SW 1271 (cell line): ENCODE measurements at regions not wholly inside any gene's neighbourhood (a gene's known extent, or its start where the extent isn't known, plus 50 kb on each side); places are given as distances from the start of the nearest gene placed in this dataset.

Experiments
- DNase-seq, 2 experiments: peaks; one replicate each; lab custom pipeline; 2025; lab: John Stamatoyannopoulos, UW

DNA sequence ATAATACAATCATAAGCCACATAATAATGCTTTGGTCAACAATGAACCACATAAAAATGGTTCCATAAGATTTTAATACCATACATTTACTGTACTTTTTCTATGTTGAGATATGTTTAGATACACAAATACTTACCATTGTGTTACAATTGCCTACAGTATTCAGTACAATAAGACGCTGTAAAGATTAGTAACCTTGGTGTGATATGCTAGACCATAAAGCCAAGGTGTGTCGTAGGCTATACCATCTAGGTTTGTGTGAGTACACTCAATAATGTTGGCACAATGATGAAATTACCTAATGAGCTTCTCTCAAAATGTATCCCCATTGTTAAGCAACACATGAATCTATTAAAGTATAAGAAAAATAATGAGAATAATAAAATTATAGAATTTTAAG, 662.3 kb downstream of the SATB2 start:
- no peak for DNase-seq

DNA sequence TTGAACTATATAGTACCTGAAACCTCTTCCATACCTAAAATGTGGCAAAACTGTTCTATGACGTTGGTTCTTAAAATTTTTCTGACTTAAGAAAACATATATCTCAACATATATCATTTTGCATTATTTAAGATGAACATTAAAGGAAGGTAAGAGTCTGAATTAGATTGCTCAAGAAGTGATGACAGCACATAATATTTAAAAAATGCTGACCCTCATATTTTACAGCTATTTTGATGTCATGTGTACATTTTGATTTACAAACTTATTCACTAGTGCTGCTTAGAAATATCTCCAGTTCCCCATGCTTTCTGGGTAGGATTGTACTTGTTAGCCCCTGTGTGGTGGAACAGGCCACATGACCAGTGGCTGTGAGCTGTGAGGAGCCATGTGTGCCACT, 666.1 kb downstream of the SATB2 start:
- no peak for DNase-seq

DNA sequence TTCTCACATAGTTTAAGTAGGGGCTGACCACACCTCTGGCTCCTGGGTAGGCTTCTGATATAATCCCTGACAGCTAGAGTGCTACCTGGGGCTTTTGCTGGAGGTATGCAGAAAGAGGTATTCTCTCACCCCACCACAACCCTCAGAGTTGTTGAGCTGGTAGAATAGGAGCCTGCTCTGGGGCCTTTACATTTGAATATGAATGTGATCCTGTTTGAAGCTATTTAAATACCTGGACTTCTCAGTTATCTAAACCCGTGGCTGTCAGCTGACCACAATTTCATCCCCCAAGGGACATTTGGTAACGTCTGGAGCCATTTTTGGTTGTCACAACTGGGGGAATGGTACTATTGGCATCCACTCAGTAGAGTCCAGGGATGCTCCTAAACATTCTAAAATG, 669.1 kb downstream of the SATB2 start:
- DNase-seq = no peak

DNA sequence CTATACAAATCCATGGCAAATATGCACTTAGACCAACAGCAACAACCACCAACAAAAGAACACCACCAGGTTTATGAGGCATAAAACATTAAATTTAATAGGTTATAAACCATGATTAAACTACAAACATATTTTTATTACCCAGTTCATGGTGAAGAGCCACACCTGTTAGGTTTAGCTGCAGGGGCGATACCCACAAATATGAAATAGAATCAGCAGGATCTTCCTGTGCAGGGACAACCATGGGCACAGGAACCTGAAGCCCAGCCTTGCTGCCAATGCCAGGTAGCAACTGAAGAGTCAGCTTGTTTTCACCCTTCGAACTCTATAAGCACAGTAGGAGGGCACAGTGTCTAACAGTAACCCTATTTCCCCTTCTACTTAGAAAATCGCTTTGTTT, 675.0 kb downstream of the SATB2 start:
- DNase-seq = no peak

DNA sequence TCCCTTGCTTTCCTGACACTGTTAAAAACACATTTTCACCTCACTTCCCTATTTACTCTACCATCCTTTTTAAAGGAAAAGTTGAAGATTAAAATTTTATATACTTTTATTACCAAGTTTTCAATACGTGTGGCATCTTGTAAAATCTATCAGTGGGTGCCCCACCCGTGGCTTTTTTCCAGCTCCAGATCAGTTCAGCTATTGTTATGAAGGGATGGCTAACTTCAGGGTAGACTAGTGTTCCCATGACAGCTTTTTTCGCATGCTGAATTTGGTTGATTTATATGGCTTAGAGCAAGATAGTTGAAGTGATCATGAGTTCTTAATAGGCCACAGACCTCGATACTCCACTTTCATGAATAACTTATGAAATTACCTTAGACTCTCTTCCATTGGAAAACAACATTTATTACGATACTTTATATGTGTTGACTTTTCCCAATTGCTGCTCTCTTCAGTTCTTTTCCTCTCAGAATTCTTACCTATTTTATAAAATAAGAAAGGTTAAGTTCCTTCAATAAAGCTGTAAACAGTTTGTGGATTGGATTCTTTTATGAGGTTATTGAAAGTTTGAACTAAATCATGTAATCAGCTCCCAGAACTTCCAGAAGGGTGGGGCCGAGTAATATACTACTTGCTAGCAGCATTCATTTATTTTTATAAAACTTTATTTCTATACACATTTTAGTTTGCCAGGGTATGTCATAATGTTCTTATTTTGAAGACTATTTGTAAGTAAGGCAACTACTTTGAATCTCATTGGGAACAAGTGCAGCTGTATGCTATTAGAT, 680.9 kb downstream of the SATB2 start:
- DNase-seq = no peak

DNA sequence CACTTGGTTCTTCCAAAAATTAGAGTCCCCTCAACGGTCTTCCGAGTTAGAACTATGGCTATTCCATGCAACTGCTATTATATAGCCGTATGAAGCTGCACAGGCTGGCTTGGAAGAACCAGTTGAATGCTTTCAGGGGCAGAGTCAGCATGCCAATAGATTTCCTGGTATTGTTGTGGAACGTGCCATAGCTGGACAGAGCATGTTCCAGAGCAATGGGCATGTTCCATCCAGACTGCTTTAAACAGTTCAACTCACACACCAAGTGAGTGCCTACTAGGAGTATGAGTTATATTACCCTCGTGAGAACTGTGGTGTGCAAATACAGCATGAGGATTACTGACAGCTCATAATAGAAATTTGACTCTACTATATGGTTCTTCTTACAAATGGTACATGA, 682.0 kb downstream of the SATB2 start:
- DNase-seq = no peak

DNA sequence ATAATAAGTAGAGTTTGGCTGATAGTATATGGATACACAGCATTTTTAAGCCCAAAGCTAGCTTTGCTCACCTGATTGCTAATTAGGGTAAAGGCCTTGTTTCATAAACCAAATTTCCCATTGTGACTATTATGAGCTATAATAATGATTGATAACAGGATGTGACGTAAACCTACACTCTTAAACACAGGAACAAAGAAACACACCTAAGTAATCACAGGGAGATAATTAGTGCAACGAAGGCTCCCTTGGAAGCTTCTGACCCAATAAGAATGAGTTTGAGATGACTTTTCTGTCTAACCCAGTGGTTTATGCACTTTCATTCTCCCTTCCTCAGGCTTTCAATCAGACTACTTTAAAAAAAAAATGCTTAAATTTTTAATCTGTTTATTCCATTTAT, 683.2 kb downstream of the SATB2 start:
- DNase-seq = no peak

DNA sequence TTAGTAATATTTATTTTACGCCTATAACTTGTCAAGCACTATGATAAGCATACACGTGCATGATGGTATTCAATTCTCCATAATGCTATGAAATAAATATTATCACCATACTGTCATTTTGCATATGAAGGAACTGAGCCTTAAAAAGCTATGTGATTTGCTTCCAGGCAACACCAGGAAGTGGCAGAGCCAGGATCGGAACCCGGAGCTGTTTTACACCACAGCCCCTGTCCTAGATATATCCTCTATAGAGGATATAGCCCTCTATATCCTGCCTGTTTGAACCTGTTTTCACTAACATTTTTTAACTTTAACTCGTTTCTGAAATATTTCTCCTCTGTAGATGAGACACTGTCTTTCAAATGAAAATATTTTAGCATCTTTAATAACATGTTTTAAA, 690.0 kb downstream of the SATB2 start:
- no peak for DNase-seq

DNA sequence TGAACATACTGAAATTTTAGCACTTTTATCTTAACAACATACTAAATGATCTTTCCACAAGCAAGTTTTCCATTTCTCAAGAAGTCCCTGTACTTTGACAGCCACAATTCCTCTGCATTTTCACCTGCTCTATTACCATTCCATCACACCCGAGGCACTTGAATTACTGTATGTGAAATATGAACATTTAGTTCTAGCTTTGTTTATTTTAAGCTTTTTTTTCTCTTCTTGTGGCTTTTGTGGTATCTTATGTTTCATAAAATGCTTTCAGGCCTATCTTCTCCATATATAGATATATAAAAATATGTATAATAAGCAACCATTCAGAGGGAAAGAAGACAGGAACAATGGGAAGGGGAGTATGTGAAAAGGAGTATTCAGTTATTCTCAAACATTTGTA, 693.9 kb downstream of the SATB2 start:
- DNase-seq = no peak

DNA sequence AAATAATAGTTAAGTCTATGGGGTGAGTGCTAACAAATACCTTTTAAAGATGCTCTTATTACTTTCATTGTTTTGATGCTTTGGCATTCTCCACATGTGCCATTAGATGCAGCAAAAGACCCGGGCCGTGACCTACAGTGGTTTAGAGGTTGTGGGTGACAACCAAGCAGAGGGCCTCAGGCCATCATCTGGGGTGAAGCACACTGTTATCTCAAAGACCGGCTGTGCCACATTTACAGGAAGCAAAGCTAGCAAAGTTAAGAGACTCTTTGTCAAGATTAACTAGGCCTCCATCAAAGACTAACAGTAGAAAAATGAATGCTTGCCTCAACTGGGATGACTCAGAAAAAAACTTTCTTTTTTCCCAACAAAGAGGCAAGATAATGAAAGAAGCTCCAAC, 695.3 kb downstream of the SATB2 start:
- no peak for DNase-seq

DNA sequence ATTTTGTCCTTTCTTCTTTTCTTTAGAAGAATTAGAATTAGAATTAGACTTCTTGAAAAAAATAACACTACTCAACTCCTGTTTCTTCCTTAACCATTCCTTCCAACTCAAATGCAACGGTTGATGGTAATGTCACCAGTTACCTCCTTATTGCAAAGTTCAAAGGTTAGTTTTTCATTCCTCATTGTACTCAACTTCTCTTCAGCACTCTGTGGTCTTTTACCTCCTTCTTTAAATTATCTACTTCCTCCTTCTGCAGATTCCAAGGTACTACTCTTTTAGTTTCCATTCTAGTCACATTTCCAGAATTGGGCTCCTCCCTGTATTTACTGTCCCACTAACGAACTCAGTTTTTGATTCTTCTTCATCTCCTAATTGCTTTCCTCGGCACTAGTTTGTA, 700.7 kb downstream of the SATB2 start:
- DNase-seq = no peak

DNA sequence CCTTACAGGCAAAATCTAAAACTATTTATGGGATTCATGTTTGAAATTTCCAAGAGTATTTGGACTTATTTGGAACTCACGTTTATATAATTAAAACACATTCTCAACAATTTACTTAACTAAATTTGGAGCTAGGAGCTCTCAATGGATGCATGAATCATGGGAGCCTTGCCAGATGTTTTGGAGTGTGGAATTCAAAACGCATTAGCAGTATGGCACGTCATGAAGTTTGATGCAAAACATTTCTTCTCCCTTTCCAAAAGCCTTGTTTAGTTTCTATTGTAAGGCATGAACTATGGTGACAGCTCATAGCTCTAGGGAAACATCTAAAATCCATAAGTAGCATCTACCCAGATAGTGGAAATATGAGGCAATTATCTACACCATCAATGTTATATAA, 701.6 kb downstream of the SATB2 start:
- no peak for DNase-seq

DNA sequence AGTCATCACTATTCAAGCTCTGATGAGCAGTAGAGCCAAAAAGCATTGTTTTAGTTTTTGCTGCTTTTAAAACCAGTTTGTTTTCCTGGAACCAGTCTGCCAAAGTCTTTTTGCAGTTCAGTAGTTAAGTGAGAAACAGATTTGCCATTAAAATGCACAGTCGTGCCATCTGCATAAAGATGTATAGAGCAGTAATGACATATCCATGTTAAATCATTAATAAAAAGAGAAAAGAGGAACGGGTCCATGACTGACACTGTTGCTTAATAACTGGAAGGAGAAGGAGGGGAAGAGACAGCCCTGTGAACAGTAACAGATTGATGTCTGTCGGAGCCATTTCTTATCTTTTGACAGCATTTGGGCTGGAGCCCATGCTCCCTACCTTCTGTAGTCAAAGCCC, 704.6 kb downstream of the SATB2 start:
- no peak for DNase-seq

DNA sequence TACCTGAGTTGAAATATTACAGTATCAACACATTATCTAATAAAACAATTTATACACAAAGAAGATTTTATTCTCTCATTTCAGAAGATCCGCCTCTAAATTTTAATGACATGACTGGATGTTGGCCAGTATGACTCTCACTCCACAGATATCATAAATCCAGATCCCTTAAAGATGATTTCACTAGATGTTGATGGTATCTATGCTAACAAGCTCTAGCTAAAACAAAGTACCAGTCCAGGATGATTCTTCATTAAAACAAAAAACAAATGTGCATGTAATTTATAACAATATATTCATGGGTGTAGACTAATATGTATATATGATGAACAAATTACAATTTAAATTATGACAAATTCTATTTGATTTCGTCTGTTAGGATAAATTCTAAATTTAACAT, 708.4 kb downstream of the SATB2 start:
- no peak for DNase-seq

DNA sequence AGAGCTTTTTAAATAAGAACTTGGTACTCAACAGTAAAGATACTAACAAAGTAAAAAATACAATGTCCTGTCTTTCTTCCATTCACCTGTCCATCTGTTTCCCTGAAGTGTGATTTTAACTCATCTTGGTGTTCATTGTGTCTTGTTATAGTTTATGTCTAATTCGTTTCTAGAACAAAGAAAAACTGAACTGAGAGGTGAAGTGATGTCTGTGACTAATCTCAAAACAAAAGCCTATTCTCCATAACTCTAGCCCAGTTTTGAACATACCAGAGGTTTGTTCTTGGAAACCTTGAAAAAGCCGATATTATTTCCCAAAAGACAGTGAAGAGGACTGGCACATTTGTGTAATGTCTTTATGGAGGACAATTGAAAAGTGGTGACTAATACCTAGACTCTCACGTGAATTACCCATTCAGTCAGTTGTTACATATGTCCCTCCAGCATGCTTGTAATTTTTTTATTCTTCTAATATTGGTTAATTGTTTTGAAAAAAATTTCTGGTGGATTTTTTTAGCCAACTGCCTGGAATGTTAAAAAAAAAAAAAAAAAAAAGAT, 725.8 kb downstream of the SATB2 start:
- no peak for DNase-seq

DNA sequence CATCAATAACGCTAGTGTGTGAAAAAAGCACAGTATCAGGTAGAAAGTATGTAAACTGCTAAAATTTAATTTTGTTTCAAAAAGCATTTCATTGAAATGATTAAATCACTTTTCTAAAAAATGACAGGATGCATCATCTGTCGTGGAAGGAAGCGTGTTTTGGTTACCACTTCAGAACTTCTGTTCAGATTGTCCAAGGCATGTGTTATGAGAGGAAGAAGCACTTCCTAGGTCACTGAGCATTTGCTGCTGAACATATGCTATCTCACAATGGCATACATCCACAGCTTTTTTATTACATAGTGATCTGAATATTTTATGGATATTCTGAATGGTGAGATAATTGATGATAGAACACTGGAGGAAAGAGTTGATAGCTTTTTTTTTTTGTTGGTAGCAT, 737.5 kb downstream of the SATB2 start:
- DNase-seq = no peak

DNA sequence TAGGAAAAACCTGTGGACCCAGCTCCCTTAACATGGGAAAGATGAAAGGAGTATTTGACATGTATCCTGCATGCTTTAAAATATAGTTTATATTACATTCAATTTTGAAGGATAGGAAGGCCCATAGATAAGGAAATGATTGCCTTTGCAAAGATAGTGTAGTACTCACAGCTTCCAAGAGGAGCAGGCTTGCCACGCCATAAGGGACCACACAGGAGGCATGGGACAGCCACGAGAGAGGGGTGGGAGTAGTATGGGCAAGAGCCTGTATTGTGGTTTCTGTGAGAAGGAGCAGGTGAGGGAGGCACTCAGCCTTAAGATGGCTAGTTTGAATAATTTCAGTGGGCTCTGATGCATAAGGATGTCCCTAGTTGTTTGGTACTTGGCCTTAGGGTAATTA, 740.3 kb downstream of the SATB2 start:
- DNase-seq = no peak

DNA sequence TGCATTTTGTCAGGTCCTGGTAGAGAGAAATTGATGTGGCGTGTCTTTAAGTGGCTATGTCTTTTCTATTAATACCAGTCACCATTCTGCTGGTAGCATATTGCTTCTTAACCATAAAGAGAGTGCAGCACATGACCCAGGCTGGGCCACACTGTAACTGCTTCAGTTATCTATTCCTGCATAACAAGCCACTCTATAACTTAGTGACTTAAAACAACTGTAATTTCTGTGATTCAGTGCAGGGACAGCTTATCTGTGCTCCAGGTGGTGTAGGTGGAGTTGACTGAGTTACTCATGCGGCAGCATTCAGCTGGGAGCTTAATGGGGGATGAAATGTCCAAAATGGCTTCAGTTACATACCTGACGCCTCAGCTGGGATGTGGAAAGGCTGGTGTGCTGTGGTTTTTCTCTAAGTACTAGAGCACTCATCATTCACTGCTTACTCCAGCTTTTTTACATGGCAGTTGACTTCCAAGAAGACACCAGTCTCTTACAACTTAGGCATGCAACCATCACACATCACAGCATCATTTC, 742.4 kb downstream of the SATB2 start:
- no peak for DNase-seq

DNA sequence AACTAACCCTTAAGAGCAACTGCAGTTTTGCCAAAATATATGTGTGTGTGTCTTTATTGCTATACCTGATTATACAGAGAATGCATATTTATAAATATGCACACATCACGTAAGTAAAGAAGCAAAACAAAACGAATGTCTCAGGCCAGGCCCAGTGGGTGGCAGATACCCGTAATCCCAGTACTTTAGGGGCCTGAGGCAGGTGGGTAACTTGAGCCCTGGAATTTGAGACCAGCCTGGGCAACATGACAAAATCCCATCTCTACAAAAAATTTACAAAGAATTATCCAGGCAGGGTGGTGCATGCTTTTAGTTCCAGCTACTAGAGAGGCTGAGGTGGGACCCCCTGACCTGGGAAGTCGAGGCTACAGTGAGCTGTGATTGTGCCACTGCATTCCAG, 745.3 kb downstream of the SATB2 start:
- DNase-seq = no peak

DNA sequence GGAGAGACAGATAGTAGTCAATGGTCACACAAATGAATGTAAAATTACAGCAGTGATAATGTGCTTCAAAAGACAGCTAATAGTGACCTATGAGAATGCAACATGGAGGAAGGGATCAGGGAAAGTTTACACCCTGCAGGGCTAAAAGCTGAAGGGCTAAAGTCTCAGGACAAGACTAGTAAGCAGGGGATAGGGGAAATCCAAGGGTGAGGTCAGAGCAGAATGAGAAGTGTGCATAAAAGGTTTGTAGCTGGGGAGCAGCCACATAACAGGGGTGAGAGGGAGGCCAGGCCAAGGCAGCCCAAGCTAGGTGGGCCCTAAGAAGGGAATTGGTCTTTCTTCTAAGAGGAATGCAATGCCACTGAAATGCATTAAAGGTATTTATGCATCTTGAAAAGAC, 746.3 kb downstream of the SATB2 start:
- no peak for DNase-seq

DNA sequence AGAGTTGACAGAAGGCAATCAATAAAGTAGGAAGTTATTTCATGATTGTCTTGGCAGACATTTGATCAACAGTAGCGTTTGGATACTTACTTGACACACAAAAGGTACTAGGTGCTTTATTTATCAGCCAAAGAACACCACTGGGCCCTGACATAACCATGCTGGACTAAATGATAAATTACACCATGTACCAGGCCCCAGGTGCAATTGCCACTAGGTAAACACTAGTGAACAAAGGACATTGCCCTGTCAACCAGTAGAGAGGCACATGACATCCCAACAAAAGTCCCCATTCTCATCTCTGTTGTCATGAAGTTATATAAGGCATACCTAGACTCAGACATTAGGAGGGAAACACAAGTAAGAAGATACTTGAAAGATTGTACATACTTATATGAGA, 747.2 kb downstream of the SATB2 start:
- no peak for DNase-seq

DNA sequence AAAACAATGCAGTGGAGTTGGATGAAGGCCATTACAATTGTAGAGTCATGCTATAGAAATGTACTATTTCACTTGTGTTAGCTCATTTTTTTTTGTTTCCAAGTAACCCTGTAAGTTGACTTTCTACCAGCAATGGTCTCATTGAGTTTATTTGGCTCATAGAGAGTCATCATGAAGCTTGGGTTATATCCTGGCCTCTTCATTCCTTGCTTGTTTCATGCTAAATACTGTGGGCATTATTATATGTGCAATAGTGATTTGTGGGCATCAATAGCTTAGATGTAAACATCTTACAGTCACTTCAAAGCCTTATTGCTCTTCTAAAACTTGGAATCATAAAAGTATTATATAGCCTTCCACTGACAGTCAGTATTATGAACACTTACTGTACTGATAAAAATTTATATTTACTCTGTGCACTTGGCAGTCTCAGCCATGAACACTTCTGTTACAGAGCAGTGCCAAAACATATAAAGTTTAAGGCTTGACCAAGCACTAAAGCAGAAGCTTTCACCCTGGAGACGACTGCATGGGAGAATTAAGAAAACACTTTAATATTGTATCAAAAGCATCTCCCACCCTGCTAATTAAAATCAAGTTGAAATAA, 751.2 kb downstream of the SATB2 start:
- DNase-seq = no peak

DNA sequence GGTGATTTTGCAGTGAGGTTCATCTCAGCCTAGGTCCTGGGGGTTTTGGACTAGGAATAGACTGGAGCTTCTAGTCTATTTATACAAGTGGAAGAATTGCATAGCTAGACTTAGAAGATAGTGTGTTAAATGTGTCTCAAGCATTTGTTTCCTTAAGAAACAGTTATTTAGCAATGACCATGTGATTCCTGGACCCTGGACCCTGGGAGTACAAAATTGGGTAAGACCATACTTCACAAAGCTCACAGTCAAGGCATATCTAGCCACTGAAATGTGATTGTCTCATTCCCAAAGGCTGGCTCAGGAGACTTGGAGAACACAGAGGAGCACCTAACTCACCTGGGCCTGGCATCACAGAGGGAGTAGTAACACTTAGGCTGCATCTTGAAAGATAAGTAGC, 754.5 kb downstream of the SATB2 start:
- no peak for DNase-seq

DNA sequence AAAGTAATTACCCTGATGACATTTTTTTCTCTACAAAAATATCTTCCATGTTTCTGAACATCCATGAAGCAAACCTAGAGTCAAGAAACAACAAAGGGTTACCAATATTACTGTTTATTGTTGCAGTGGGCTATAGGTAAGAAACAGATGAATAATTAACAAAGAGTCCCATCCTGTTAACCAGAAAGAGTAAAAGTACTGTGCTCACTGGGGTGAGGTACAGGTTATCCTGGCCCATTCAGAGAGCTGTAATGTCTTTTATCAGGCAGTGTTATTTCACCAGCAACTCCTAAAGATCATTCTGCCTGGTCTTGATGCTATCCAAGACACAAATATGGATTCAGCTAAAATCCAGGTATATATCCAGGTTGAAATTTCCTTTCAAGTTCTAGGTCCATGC, 754.9 kb downstream of the SATB2 start:
- no peak for DNase-seq
